HFF-Myc (cell line): ENCODE measurements at regions not wholly inside any gene's neighbourhood (a gene's known extent, or its start where the extent isn't known, plus 50 kb on each side); places are given as distances from the start of the nearest gene placed in this dataset.
A peak's percentile ranks its signal among the peaks of the same experiment; 100 is the strongest.

Experiments used
- DNase-seq: peaks from one replicate; pipeline ENCODE4 v3.0.0-alpha.2; 2011; ENCODE audit warnings: low read depth; ENCODE audit errors: extremely low read depth
- H3K4me3 ChIP-seq: replicated peaks from 2 replicates; pipeline ENCODE4 v1.5.1; 2011; ENCODE audit warnings: low read depth, mild to moderate bottlenecking, control low read depth, low read length
- CTCF ChIP-seq: IDR thresholded peaks from 2 replicates; pipeline ENCODE4 v1.5.1; 2012; ENCODE audit warnings: mild to moderate bottlenecking, low read depth, low read length, control low read depth; ENCODE audit errors: missing control alignments

DNA sequence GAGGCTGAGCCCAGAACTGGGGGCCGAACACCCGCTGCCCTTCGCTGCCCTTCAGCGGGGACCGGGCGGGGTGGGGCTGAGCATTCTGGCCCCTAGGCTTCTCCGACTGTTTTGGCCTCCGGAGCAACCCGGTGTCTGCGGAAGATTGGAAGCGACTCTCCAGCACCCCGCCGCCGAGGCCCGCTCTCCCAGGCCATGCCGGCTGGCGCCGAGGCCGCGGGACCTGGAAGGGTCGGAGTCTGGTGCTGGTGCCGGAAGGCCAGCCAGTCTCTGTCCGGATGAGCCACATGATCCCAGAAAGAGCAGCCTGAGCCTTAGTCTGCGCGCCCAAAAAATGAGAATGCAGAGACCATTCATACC, 272.0 kb downstream of the FOXD2 start:
- DNase-seq: no peak
- peak overlapping the region; percentile 15 for H3K4me3 ChIP-seq
- no peak for TF ChIP-seq CTCF

DNA sequence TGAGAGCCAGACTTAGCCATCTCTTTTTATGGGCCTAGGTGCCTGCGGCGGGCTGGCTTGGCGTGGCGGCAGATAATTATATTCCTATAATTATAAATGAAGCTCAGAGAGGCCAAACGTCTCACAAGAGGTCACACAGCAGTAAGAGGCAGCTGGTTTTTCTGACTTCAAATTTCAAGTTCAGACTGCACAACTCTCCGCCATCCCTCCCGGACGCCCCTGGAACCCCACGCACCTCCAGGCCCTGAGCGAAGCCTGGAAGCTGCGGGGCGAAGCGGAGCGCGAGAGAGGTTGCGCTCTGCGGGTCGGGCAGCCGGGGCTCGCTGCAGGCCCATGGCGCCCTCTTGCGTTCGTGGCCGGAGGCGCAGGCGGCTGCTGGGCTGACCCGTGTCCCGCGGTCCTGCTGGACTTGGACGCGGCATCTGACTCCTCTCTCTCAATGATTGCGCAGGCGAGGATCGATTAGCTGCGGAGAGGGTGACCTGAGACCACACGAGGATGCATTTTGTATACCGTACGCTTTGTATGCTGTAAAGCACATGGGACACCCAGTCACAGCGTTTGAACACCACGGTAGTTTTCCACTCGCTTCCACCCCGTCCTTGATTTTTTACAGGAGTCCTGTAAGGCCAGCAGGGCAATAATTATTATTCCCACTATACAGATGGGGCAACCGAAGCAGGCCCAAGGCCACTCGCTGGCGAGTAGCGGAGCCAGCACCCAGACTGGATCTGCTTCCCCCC, 272.7 kb downstream of the FOXD2 start:
- peak; percentile 99 for TF ChIP-seq CTCF
- no peak overlapping the region for H3K4me3 ChIP-seq
- DNase-seq: no peak
